ENCODE measurements at regions not wholly inside any gene's neighbourhood (a gene's known extent, or its start where the extent isn't known, plus 50 kb on each side); places are given as distances from the start of the nearest gene placed in this dataset.

- TF ChIP-seq, protein P1, sequence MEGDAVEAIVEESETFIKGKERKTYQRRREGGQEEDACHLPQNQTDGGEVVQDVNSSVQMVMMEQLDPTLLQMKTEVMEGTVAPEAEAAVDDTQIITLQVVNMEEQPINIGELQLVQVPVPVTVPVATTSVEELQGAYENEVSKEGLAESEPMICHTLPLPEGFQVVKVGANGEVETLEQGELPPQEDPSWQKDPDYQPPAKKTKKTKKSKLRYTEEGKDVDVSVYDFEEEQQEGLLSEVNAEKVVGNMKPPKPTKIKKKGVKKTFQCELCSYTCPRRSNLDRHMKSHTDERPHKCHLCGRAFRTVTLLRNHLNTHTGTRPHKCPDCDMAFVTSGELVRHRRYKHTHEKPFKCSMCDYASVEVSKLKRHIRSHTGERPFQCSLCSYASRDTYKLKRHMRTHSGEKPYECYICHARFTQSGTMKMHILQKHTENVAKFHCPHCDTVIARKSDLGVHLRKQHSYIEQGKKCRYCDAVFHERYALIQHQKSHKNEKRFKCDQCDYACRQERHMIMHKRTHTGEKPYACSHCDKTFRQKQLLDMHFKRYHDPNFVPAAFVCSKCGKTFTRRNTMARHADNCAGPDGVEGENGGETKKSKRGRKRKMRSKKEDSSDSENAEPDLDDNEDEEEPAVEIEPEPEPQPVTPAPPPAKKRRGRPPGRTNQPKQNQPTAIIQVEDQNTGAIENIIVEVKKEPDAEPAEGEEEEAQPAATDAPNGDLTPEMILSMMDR (IDR thresholded peaks at IDR 0.05) = no peak
- TF ChIP-seq POLR2A (IDR thresholded peaks at IDR 0.05) (no peak), EP300 (IDR thresholded peaks at IDR 0.05) (no peak)
Measured at GRCh38 chr1:70503358-70503757, 92.3 kb downstream of the CTH start.
